ENCODE measurements at regions not wholly inside any gene's neighbourhood (a gene's known extent, or its start where the extent isn't known, plus 50 kb on each side); places are given as distances from the start of the nearest gene placed in this dataset.

DNA sequence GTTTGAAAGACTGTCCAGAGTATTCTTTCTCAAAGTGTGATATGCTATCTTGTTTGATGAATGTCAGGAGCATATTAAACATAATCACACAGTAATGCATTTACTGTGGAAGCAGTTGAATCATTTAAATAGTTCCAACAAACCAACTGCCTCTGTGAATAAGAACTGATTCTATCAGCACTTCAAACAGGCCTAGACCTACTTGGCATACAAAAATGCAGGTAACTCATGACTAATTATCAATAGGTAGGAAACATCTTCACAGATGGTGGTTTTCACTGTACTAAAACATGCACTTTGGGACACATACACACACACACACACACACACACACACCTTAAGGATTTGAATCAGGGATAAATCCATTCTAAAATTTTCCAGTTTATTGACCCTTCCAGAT is 91.2 kb upstream of the SNX2 start:
- no peak overlapping the region for H3K4me2 ChIP-seq (ENCODE audit: low read length)
- H3K4me1 ChIP-seq (ENCODE audit: control insufficient read depth in 1 of 2, insufficient read depth in 2 of 2, low read length in 2 of 2) = no peaks in the 10 kb centered on the region
- no peak overlapping the region for H3K27ac ChIP-seq (ENCODE audit: low read depth, low read length)
- H3K9me3 ChIP-seq (ENCODE audit: control insufficient read depth in 1 of 2, insufficient read depth in 1 of 2, low read depth in 1 of 2, low read length in 2 of 2) = no peaks in the 10 kb centered on the region
- ATAC-seq (no peak), DNase-seq (ENCODE audit: low read depth, low spot score) (no peak)
- RAD21 ChIA-PET (ENCODE audit: low non-redundant PET in 1 of 2, low total read pairs in 2 of 2, uncharacterized antibody in 2 of 2, unreplicated experiment in 2 of 2) = no interaction called here
- CTCF ChIA-PET = no interaction called here
- no TSS peak for BruUV-seq (replicated peaks)
- TF ChIP-seq, protein P1, sequence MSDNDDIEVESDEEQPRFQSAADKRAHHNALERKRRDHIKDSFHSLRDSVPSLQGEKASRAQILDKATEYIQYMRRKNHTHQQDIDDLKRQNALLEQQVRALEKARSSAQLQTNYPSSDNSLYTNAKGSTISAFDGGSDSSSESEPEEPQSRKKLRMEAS (IDR thresholded peaks at IDR 0.05) = no peak
- no peak for TF ChIP-seq RAD21 (IDR thresholded peaks at IDR 0.05; ENCODE audit: low read depth)
- TF ChIP-seq POLR2A (IDR thresholded peaks at IDR 0.05; ENCODE audit: borderline replicate concordance, extremely low read depth, insufficient read depth, insufficient read length) = no peak
- TF ChIP-seq EZH2phosphoT487 (IDR thresholded peaks at IDR 0.05; ENCODE audit: borderline replicate concordance) = no peak
- TF ChIP-seq, protein P2, sequence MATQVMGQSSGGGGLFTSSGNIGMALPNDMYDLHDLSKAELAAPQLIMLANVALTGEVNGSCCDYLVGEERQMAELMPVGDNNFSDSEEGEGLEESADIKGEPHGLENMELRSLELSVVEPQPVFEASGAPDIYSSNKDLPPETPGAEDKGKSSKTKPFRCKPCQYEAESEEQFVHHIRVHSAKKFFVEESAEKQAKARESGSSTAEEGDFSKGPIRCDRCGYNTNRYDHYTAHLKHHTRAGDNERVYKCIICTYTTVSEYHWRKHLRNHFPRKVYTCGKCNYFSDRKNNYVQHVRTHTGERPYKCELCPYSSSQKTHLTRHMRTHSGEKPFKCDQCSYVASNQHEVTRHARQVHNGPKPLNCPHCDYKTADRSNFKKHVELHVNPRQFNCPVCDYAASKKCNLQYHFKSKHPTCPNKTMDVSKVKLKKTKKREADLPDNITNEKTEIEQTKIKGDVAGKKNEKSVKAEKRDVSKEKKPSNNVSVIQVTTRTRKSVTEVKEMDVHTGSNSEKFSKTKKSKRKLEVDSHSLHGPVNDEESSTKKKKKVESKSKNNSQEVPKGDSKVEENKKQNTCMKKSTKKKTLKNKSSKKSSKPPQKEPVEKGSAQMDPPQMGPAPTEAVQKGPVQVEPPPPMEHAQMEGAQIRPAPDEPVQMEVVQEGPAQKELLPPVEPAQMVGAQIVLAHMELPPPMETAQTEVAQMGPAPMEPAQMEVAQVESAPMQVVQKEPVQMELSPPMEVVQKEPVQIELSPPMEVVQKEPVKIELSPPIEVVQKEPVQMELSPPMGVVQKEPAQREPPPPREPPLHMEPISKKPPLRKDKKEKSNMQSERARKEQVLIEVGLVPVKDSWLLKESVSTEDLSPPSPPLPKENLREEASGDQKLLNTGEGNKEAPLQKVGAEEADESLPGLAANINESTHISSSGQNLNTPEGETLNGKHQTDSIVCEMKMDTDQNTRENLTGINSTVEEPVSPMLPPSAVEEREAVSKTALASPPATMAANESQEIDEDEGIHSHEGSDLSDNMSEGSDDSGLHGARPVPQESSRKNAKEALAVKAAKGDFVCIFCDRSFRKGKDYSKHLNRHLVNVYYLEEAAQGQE (IDR thresholded peaks at IDR 0.05; ENCODE audit: low read depth) = no peak
- TF ChIP-seq SRF (IDR thresholded peaks at IDR 0.05; ENCODE audit: low read depth) = no peak
- TF ChIP-seq CBX3 (IDR thresholded peaks at IDR 0.05; ENCODE audit: low read depth) = no peak
- no peak for TF ChIP-seq ZNF274 (IDR thresholded peaks at IDR 0.05; ENCODE audit: low read depth, low read length)
- no peak overlapping the region for H3K4me3 ChIP-seq (replicated peaks in 1 of 2; ENCODE audit: low read depth in 1 of 2, low read length in 2 of 2)
- POLR2A ChIA-PET = no interaction called here
- no peaks in the 10 kb centered on the region for H3K79me2 ChIP-seq (ENCODE audit: insufficient read depth, low read length)
- H2AFZ ChIP-seq (ENCODE audit: low read depth, low read length, poor library complexity, severe bottlenecking) = no peak overlapping the region
- no peaks in the 10 kb centered on the region for H4K20me1 ChIP-seq (ENCODE audit: insufficient read depth)
- no peaks in the 10 kb centered on the region for H3K27me3 ChIP-seq (ENCODE audit: insufficient read depth, low read length)
- no peak overlapping the region for H3K9ac ChIP-seq (ENCODE audit: low read length)
- H3K9me2 ChIP-seq (ENCODE audit: insufficient read depth) = no peaks in the 10 kb centered on the region
- intact Hi-C loops (cut with micrococcal nuclease) = no loop called here
- H3K36me3 ChIP-seq (ENCODE audit: control insufficient read depth in 1 of 2, insufficient read depth in 2 of 2, low read length in 2 of 2) = no peaks in the 10 kb centered on the region
